DND-41 (cell line): ENCODE measurements at regions not wholly inside any gene's neighbourhood (a gene's known extent, or its start where the extent isn't known, plus 50 kb on each side); places are given as distances from the start of the nearest gene placed in this dataset.

ENCODE experiments used
- EZH2 ChIP-seq: IDR thresholded peaks from 3 replicates; pipeline ENCODE4 v1.6.1; 2012; ENCODE audit warnings: borderline replicate concordance, low read depth, mild to moderate bottlenecking, moderate library complexity, low read length, inconsistent platforms; ENCODE audit not compliant: severe bottlenecking
- TF ChIP-seq, protein P1 (sequence below): IDR thresholded peaks from 2 replicates; pipeline ENCODE4 v1.5.1; 2012; ENCODE audit warnings: borderline replicate concordance, low read length, moderate library complexity, mild to moderate bottlenecking; ENCODE audit not compliant: poor library complexity, severe bottlenecking; ENCODE audit errors: extremely low read depth

DNA sequence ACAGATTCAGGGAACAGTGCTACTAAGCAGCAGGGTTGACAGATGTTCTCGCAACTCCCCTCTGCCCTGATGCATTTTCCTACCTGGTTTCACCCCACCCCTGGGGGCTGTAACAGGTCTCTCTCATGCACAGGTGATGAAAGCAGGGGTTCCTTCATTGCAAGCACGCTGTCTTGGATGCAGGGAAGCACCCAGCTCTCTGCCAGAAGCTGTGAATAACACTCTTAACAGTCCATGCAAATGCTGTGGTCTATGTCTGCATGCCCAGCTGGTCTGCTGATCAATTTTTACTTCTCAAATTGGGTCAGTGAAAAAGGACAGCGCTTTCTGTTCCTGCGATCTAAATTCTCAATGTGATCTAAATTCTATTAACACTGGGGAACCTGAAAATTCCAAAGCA, 246.3 kb upstream of the TSHZ3 start:
- TF ChIP-seq, protein P1, sequence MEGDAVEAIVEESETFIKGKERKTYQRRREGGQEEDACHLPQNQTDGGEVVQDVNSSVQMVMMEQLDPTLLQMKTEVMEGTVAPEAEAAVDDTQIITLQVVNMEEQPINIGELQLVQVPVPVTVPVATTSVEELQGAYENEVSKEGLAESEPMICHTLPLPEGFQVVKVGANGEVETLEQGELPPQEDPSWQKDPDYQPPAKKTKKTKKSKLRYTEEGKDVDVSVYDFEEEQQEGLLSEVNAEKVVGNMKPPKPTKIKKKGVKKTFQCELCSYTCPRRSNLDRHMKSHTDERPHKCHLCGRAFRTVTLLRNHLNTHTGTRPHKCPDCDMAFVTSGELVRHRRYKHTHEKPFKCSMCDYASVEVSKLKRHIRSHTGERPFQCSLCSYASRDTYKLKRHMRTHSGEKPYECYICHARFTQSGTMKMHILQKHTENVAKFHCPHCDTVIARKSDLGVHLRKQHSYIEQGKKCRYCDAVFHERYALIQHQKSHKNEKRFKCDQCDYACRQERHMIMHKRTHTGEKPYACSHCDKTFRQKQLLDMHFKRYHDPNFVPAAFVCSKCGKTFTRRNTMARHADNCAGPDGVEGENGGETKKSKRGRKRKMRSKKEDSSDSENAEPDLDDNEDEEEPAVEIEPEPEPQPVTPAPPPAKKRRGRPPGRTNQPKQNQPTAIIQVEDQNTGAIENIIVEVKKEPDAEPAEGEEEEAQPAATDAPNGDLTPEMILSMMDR: no peak
- no peak for TF ChIP-seq EZH2
